ENCODE measurements at regions not wholly inside any gene's neighbourhood (a gene's known extent, or its start where the extent isn't known, plus 50 kb on each side); places are given as distances from the start of the nearest gene placed in this dataset.

DNA sequence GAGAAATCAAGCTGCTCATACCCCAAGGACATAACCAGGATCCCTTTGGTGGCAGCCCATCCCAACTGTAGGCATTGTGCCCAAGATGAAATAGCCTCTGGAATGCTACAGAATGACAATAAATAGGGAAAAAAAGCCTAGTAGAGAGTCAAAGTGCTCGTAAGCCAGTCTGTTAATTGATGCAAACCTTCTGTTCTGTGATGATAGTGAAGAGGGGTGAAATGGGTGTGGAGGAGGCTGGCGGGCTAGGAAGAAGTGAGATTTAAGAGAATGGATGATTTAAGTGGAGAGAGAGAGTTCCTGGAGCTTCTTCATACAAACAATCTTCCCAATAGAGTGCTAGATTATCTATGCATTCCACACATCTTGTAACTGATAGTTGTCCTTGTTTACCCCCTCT, 301.0 kb upstream of the PCSK5 start:
- Mint-ChIP-seq H3K4me1 (no peaks in the 10 kb centered on the region), H3K9me3 (peaks cover 0 to 4% of the 10 kb centered on the region in 2 donors), H3K27me3 (ENCODE audit: low read depth in 2 of 2) (peaks cover 3 to 6% of the 10 kb centered on the region in 2 donors), H3K4me3 (no peak overlapping the region), H3K36me3 (no peaks in the 10 kb centered on the region), H3K27ac (no peak overlapping the region)
- ATAC-seq: no peak
- TF ChIP-seq, protein P1, sequence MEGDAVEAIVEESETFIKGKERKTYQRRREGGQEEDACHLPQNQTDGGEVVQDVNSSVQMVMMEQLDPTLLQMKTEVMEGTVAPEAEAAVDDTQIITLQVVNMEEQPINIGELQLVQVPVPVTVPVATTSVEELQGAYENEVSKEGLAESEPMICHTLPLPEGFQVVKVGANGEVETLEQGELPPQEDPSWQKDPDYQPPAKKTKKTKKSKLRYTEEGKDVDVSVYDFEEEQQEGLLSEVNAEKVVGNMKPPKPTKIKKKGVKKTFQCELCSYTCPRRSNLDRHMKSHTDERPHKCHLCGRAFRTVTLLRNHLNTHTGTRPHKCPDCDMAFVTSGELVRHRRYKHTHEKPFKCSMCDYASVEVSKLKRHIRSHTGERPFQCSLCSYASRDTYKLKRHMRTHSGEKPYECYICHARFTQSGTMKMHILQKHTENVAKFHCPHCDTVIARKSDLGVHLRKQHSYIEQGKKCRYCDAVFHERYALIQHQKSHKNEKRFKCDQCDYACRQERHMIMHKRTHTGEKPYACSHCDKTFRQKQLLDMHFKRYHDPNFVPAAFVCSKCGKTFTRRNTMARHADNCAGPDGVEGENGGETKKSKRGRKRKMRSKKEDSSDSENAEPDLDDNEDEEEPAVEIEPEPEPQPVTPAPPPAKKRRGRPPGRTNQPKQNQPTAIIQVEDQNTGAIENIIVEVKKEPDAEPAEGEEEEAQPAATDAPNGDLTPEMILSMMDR (IDR thresholded peaks at IDR 0.05): no peak
- no peak overlapping the region for H3K27ac ChIP-seq (ENCODE audit: low read length)
- H3K36me3 ChIP-seq (ENCODE audit: control insufficient read depth, insufficient read depth, low read length): no peaks in the 10 kb centered on the region
- no peaks in the 10 kb centered on the region for H3K9me3 ChIP-seq (ENCODE audit: control insufficient read depth, insufficient read depth, low read length)
- H3K27me3 ChIP-seq (ENCODE audit: control insufficient read depth, insufficient read depth, low read length): no peaks in the 10 kb centered on the region
- H3K4me3 ChIP-seq (ENCODE audit: low read length): no peak overlapping the region
- no peak for DNase-seq
- WGBS (ENCODE audit: insufficient coverage): 86% methylated on average over 2 of the region's 2 CpGs
- intact Hi-C loops (cut with micrococcal nuclease): no loop called here
- no peaks in the 10 kb centered on the region for H3K4me1 ChIP-seq (ENCODE audit: control insufficient read depth, insufficient read depth, low read length)

DNA sequence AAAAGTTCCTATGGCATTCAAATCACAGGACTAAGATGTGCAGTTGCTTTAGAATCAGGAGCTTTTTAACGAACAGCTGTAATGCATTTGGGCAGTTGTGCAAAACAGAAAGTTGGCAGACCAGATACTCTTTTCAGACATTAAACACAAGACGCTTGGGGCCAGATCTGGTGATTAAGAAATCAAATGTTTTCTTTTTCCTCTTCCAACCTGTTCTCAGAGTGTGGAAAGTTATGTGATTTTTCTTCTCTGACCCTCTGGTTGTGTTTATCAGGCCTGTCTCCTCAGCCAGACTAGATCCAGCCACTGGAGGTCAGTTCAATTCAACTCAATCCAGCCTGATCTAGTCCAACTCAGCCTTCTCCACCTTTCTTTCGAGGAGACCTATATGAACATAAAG, 298.5 kb upstream of the PCSK5 start:
- WGBS (ENCODE audit: insufficient coverage): 77% methylated on average over 2 of the region's 3 CpGs
- intact Hi-C loops (cut with micrococcal nuclease): no loop called here

DNA sequence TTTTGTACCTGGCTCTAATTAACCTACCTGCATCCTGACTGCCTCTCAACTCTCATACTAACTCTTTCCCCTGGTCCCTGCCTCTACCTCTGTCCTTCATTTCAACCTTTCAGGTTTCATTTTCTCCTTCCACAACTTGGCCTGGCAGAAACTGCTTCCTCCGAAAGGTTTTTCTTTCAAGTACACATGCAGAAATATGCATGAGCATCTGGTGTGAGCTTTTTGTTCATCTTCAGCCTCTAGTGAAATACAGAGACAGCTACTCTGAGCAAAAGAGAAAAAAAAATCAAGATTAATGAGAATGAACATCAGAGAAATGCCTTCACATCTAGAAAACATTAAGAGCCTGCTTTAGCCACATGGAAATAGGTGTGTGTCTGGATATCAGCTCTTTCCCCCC, 297.9 kb upstream of the PCSK5 start:
- no peak overlapping the region for H3K27ac ChIP-seq (ENCODE audit: low read length)
- H3K4me1 ChIP-seq (ENCODE audit: control insufficient read depth, insufficient read depth, low read length): no peaks in the 10 kb centered on the region
- Mint-ChIP-seq H3K27ac (no peak overlapping the region), H3K9me3 (peaks cover 0 to 4% of the 10 kb centered on the region in 2 donors), H3K4me1 (no peaks in the 10 kb centered on the region), H3K4me3 (no peak overlapping the region), H3K27me3 (ENCODE audit: low read depth in 2 of 2) (no peaks in the 10 kb centered on the region), H3K36me3 (no peaks in the 10 kb centered on the region)
- H3K36me3 ChIP-seq (ENCODE audit: control insufficient read depth, insufficient read depth, low read length): no peaks in the 10 kb centered on the region
- no peak overlapping the region for H3K4me3 ChIP-seq (ENCODE audit: low read length)
- H3K9me3 ChIP-seq (ENCODE audit: control insufficient read depth, insufficient read depth, low read length): no peaks in the 10 kb centered on the region
- ATAC-seq: no peak
- no peak for DNase-seq
- WGBS (ENCODE audit: insufficient coverage): 100% methylated on average over 1 of the region's 1 CpG
- intact Hi-C loops (cut with micrococcal nuclease): no loop called here
- TF ChIP-seq, protein P1 (IDR thresholded peaks at IDR 0.05): no peak
- H3K27me3 ChIP-seq (ENCODE audit: control insufficient read depth, insufficient read depth, low read length): no peaks in the 10 kb centered on the region

More for the DNA sequence above, 298.5 kb upstream of the PCSK5 start:
- H3K27ac Mint-ChIP-seq: no peak overlapping the region
- H3K9me3 Mint-ChIP-seq: peaks cover 0 to 4% of the 10 kb centered on the region in 2 donors
- H3K9me3 ChIP-seq (ENCODE audit: control insufficient read depth, insufficient read depth, low read length): no peaks in the 10 kb centered on the region
- TF ChIP-seq, protein P1 (IDR thresholded peaks at IDR 0.05): no peak
- ATAC-seq: no peak
- no peaks in the 10 kb centered on the region for H3K36me3 ChIP-seq (ENCODE audit: control insufficient read depth, insufficient read depth, low read length)
- DNase-seq: no peak
- H3K4me1 ChIP-seq (ENCODE audit: control insufficient read depth, insufficient read depth, low read length): no peaks in the 10 kb centered on the region
- no peak overlapping the region for H3K27ac ChIP-seq (ENCODE audit: low read length)
- H3K4me1 Mint-ChIP-seq: no peaks in the 10 kb centered on the region
- H3K36me3 Mint-ChIP-seq: no peaks in the 10 kb centered on the region
- no peaks in the 10 kb centered on the region for H3K27me3 Mint-ChIP-seq (ENCODE audit: low read depth in 2 of 2)
- no peak overlapping the region for H3K4me3 ChIP-seq (ENCODE audit: low read length)
- no peaks in the 10 kb centered on the region for H3K27me3 ChIP-seq (ENCODE audit: control insufficient read depth, insufficient read depth, low read length)
- H3K4me3 Mint-ChIP-seq: no peak overlapping the region

DNA sequence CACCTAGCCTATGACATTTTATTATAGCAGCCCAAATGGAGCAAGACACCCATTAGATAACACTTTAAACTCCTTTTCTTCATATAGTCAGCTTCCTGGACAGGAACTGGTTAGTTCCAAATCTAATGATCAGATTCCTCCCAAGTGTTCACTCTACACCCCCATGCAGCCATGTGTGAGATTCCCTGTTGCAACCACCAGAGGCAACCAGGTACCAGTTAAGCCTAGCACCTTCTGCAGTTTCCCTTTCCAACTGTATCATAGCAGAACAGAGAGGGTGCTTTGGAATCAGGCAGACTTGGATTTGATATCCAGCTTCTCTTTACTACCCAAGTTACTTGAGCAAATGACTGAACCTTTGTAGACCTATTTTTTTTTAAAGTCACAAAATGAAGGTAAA, 296.6 kb upstream of the PCSK5 start:
- Histone ChIP-seq H3K27me3 (ENCODE audit: control insufficient read depth, insufficient read depth, low read length) (no peaks in the 10 kb centered on the region), H3K36me3 (ENCODE audit: control insufficient read depth, insufficient read depth, low read length) (no peaks in the 10 kb centered on the region), H3K27ac (ENCODE audit: low read length) (no peak overlapping the region), H3K4me3 (ENCODE audit: low read length) (no peak overlapping the region), H3K9me3 (ENCODE audit: control insufficient read depth, insufficient read depth, low read length) (no peaks in the 10 kb centered on the region), H3K4me1 (ENCODE audit: control insufficient read depth, insufficient read depth, low read length) (no peaks in the 10 kb centered on the region)
- no peak overlapping the region for H3K4me3 Mint-ChIP-seq
- TF ChIP-seq, protein P1 (IDR thresholded peaks at IDR 0.05): no peak
- H3K4me1 Mint-ChIP-seq: no peaks in the 10 kb centered on the region
- intact Hi-C loops (cut with micrococcal nuclease): no loop called here
- DNase-seq (no peak), ATAC-seq (no peak)
- peaks cover 0 to 4% of the 10 kb centered on the region in 2 donors for H3K9me3 Mint-ChIP-seq
- no peaks in the 10 kb centered on the region for H3K36me3 Mint-ChIP-seq
- H3K27ac Mint-ChIP-seq: no peak overlapping the region
- no peaks in the 10 kb centered on the region for H3K27me3 Mint-ChIP-seq (ENCODE audit: low read depth in 2 of 2)

Data from natural killer cell (primary cell).